DND-41 (cell line): ENCODE measurements at regions not wholly inside any gene's neighbourhood (a gene's known extent, or its start where the extent isn't known, plus 50 kb on each side); places are given as distances from the start of the nearest gene placed in this dataset.

ENCODE experiments used
- ATAC-seq: fragments of 200-7000 bp; cut with Tn5 transposase; 3 replicates; pipeline ENCODE4 v1.9.1; 2021; ENCODE audit warnings: low read depth; ENCODE audit not compliant: insufficient read depth
- DNase-seq: peaks from one replicate; pipeline ENCODE4 v3.0.0-alpha.2; 2020
- H2AFZ ChIP-seq: 2 replicates; pipeline ENCODE4 v1.6.0; 2012; ENCODE audit warnings: low read depth, low read length
- H3K27ac ChIP-seq: 2 replicates; pipeline ENCODE4 v1.5.1; 2012; ENCODE audit warnings: low read length, inconsistent platforms
- H3K27me3 ChIP-seq: fragments of 200-600 bp; sonication (generic); 2 replicates; pipeline ENCODE4 v1.6.0; 2012; ENCODE audit warnings: low read length, mild to moderate bottlenecking, inconsistent platforms; ENCODE audit not compliant: insufficient read depth, poor library complexity
- H3K36me3 ChIP-seq: 2 replicates; pipeline ENCODE4 v1.5.1; 2012; ENCODE audit warnings: low read length, inconsistent platforms; ENCODE audit not compliant: insufficient read depth
- H3K4me1 ChIP-seq: 2 replicates; pipeline ENCODE4 v1.5.1; 2012; ENCODE audit warnings: mild to moderate bottlenecking, low read length; ENCODE audit not compliant: insufficient read depth
- H3K4me2 ChIP-seq: 2 replicates; pipeline ENCODE4 v1.6.0; 2012; ENCODE audit warnings: mild to moderate bottlenecking, moderate library complexity, low read length, inconsistent platforms; ENCODE audit not compliant: insufficient read depth
- H3K4me3 ChIP-seq, 2 experiments: fragments of 200-600 bp in 1 of 2; shearing (Covaris generic) in 1 of 2; 2 replicates each; pipeline ENCODE4 v1.5.1; 2012 to 2016; ENCODE audit warnings: inconsistent platforms in 2 of 2, low read length in 2 of 2, mild to moderate bottlenecking in 2 of 2, low read depth in 1 of 2, moderate library complexity in 1 of 2
- H3K79me2 ChIP-seq: 2 replicates; pipeline ENCODE4 v1.6.0; 2012; ENCODE audit warnings: low read length, inconsistent platforms; ENCODE audit not compliant: insufficient read depth
- H3K9ac ChIP-seq: 2 replicates; pipeline ENCODE4 v1.6.0; 2012; ENCODE audit warnings: low read depth, mild to moderate bottlenecking, inconsistent platforms, low read length, moderate library complexity
- H3K9me3 ChIP-seq: 2 replicates; pipeline ENCODE4 v1.5.1; 2012; ENCODE audit warnings: low read length, moderate library complexity, mild to moderate bottlenecking, inconsistent platforms; ENCODE audit not compliant: insufficient read depth, severe bottlenecking
- H4K20me1 ChIP-seq: 2 replicates; pipeline ENCODE4 v1.6.0; 2012; ENCODE audit warnings: low read length; ENCODE audit not compliant: insufficient read depth
- CTCF ChIP-seq: IDR thresholded peaks from 2 replicates; pipeline ENCODE4 v1.5.1; 2012; ENCODE audit warnings: borderline replicate concordance, low read length, moderate library complexity, mild to moderate bottlenecking; ENCODE audit not compliant: poor library complexity, severe bottlenecking; ENCODE audit errors: extremely low read depth
- EZH2 ChIP-seq: IDR thresholded peaks from 3 replicates; pipeline ENCODE4 v1.6.1; 2012; ENCODE audit warnings: borderline replicate concordance, low read depth, mild to moderate bottlenecking, moderate library complexity, low read length, inconsistent platforms; ENCODE audit not compliant: severe bottlenecking

GRCh38 chr9:107635803-107636174, 146.2 kb upstream of the KLF4 start:
- ATAC-seq (no peak), DNase-seq (no peak)
- no peak overlapping the region for H3K4me2 ChIP-seq
- no peak overlapping the region for H3K4me3 ChIP-seq
- H3K79me2 ChIP-seq = no peaks in the 10 kb centered on the region
- no peaks in the 10 kb centered on the region for H3K36me3 ChIP-seq
- no peak overlapping the region for H3K27ac ChIP-seq
- H3K27me3 ChIP-seq = no peaks in the 10 kb centered on the region
- H3K9me3 ChIP-seq = no peaks in the 10 kb centered on the region
- no peak overlapping the region for H2AFZ ChIP-seq
- no peaks in the 10 kb centered on the region for H3K4me1 ChIP-seq
- no peak for TF ChIP-seq CTCF
- no peak for TF ChIP-seq EZH2
- H4K20me1 ChIP-seq = no peaks in the 10 kb centered on the region
- H3K9ac ChIP-seq = no peak overlapping the region

- Histone ChIP-seq H2AFZ (no peak overlapping the region), H3K4me2 (no peak overlapping the region), H3K4me1 (no peaks in the 10 kb centered on the region), H3K27me3 (no peaks in the 10 kb centered on the region), H3K36me3 (no peaks in the 10 kb centered on the region), H3K79me2 (no peaks in the 10 kb centered on the region), H3K9me3 (no peaks in the 10 kb centered on the region), H3K27ac (no peak overlapping the region), H3K4me3 (no peak overlapping the region), H3K9ac (no peak overlapping the region), H4K20me1 (no peaks in the 10 kb centered on the region)
- DNase-seq (no peak), ATAC-seq (no peak)
- TF ChIP-seq CTCF (no peak), EZH2 (no peak)
Observed at GRCh38 chr9:107635101-107635802, 145.7 kb upstream of the KLF4 start.

- H3K27me3 ChIP-seq = no peaks in the 10 kb centered on the region
- no peaks in the 10 kb centered on the region for H3K36me3 ChIP-seq
- no peaks in the 10 kb centered on the region for H3K9me3 ChIP-seq
- H3K4me3 ChIP-seq = no peak overlapping the region
- no peak overlapping the region for H2AFZ ChIP-seq
- no peak for ATAC-seq
- no peak overlapping the region for H3K9ac ChIP-seq
- H4K20me1 ChIP-seq = no peaks in the 10 kb centered on the region
- no peaks in the 10 kb centered on the region for H3K4me1 ChIP-seq
- H3K27ac ChIP-seq = no peak overlapping the region
- H3K79me2 ChIP-seq = no peaks in the 10 kb centered on the region
- DNase-seq = no peak
- no peak for TF ChIP-seq EZH2
- TF ChIP-seq CTCF = no peak
- no peak overlapping the region for H3K4me2 ChIP-seq
Observed at GRCh38 chr9:107633406-107633805, 143.8 kb upstream of the KLF4 start.

- no peak overlapping the region for H3K4me2 ChIP-seq
- H3K9me3 ChIP-seq = no peaks in the 10 kb centered on the region
- H2AFZ ChIP-seq = no peak overlapping the region
- DNase-seq = no peak
- H3K36me3 ChIP-seq = no peaks in the 10 kb centered on the region
- no peak for TF ChIP-seq EZH2
- no peak for TF ChIP-seq CTCF
- H3K79me2 ChIP-seq = no peaks in the 10 kb centered on the region
- ATAC-seq = no peak
- no peak overlapping the region for H3K4me3 ChIP-seq
- no peaks in the 10 kb centered on the region for H4K20me1 ChIP-seq
- no peak overlapping the region for H3K27ac ChIP-seq
- no peak overlapping the region for H3K9ac ChIP-seq
- no peaks in the 10 kb centered on the region for H3K4me1 ChIP-seq
- no peaks in the 10 kb centered on the region for H3K27me3 ChIP-seq
Observed at GRCh38 chr9:107632661-107633060, 143.1 kb upstream of the KLF4 start.
